HG03159 (cell line): ENCODE measurements at regions not wholly inside any gene's neighbourhood (a gene's known extent, or its start where the extent isn't known, plus 50 kb on each side); places are given as distances from the start of the nearest gene placed in this dataset.

Experiments used
- ATAC-seq: cut with Tn5 transposase; IDR thresholded peaks from one replicate; pipeline ENCODE4 v1.9.1; 2021; ENCODE audit warnings: mild to moderate bottlenecking, moderate library complexity; ENCODE audit not compliant: unreplicated experiment

DNA sequence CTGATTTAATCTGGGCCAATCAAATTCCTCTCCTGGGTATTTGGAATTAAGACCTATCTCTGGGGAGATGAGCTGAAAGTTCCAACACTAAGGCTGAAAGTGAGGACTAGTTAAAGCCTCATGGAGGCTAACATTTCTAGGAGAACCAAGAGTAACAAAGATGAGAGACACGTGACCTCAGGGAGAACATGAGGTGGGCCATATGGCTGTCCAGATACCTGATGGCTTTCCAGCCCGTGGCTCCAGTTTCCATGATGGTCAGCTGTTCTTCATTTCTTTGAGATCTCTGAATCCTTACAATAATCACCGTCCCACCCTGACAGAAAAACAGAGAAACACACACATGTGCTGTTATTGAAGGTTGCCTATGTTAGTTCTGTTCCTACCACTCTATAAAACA lies 66.1 kb downstream of the LEPR start:
- ATAC-seq: no peak

DNA sequence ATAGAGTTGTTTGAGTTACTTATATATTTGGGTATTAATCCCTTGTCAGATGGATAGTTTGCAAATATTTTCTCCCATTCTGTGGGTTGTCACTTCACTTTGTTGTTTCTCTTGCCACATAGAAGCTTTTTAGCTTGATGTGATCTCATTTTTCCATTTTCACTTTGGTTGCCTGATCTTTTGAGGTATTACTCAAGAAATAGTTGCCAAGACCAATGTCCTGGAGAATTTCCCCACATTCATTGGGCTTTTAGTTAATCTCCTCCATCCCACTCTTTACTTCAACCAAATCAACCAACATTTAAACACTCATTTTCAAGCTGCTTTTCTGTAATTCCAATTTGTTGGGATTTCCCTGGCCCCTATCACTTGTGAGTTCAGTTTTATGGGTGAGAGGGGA lies 69.0 kb downstream of the LEPR start:
- ATAC-seq: no peak

DNA sequence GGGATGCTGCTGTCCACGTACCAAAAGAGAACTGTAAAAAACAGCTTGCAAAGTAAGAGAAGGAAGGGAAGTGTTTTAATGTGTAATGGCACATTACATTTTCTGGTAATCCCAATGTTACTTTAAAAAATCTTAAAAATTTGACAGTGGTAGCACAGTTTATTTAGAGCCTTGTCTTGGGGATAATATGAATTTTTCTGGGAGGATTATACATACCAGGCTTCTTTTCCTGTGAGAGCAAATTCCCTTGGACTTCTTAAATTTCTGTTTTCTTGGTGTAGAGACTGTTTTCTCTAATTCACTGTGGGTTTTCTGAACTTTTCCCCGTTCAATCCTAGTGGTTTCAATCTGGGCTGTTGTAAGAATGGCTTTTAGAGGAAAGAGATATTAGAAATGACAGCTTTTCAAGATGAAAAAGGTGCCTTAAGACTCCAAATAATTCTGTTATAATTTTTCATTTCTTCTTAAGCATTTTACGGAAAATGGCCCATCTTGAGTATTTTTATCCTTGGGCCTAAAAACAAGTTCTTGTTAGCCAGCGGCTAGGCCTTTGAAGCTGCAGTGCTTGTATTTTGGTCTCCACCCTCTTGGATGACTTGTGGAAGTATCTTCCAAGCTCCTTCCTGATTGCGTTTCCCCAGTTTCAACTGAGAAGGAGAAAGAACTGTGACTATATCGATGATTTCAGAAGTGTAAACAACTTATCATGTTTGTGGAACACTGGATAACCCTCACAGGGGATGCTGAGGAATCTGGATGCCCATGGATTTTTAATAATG lies 70.0 kb downstream of the LEPR start:
- ATAC-seq: no peak

DNA sequence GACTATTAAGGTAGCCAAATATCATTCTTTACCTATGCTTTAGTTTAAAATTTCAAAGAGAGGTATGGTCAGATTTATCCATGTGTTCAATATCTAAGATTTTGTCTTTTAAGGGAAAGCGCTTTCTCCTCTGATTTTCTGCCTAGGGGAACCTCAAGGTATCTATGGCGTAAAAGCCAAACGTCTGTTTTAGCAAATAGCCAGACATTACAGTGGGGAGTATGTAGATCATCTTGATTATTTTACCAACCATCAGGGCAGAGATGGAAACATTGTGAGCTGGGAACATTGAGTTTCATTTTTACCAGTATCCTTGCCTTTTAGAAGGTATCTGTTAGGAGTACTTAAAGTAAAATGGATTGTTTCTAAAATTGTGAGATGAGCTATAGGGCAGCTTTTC lies 71.0 kb downstream of the LEPR start:
- ATAC-seq: no peak

DNA sequence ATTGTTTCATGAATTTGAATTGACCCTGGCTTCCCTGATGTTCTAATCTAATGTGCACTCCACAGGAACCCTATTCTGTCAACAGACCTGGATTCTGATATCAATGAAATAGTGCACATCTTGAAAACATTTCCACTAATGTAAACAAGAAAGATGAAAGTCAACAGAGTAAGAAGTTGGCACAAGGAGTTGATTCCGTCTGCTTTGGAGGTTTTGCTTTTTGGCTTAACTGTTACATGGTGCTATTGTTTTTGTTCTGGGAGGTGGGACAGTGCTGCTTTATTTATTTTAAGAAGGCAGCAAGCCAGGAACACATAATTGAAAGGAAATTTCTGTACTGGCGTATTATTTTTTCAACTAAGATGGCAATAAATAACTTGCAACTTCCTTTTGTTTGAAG lies 73.3 kb downstream of the LEPR start:
- ATAC-seq: no peak

- no peak for ATAC-seq
These were observed 74.2 kb downstream of the LEPR start for GRCh38 chr1:65494671-65495070.

GRCh38 chr1:65495137-65495536 lies 74.7 kb downstream of the LEPR start:
- no peak for ATAC-seq

- ATAC-seq: no peak
These were observed 76.9 kb downstream of the LEPR start for GRCh38 chr1:65497256-65497830.

GRCh38 chr1:65503427-65503826 lies 83.0 kb downstream of the LEPR start:
- ATAC-seq: no peak

GRCh38 chr1:65504263-65504662 lies 83.8 kb downstream of the LEPR start:
- no peak for ATAC-seq

GRCh38 chr1:65505547-65506300 lies 85.3 kb downstream of the LEPR start:
- no peak for ATAC-seq

DNA sequence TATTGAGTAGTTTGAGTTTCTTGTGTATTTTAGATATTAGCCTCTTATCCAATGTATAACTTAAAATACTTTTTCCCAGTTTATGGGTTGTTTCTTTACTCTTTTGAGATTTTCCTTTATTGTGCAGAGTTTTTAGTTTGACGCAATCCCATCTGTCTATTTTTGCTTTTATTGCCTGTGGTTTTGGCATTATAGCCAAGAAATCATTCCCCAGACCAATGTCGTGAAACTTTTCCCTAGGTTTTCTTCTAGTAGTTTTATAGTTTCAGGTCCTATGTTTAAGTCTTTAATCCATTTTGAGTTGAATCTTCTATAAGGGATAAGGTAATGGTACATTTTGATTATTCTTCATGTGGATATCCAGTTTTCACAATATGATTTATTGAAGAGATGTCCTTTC lies 87.6 kb downstream of the LEPR start:
- ATAC-seq: no peak

GRCh38 chr1:65509912-65510680 lies 89.6 kb downstream of the LEPR start:
- ATAC-seq: no peak

DNA sequence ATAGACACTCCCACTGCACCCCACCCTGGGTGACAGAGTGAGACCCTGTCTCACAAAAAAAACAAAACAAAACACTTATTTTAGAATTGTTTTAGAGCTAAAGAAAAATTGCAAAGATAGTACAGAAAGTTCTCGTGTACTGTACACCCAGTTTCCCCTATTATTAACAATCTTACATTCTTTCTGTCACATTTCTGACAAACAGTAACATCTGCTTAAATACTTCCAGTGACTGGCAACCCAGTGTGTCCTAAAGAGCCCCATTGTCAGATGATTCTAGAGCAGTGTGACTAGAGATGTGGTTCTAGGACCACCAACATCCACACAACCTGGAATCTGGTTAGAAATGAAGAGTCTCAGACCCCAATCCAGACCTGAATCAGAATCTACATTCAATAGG lies 90.5 kb downstream of the LEPR start:
- no peak for ATAC-seq

DNA sequence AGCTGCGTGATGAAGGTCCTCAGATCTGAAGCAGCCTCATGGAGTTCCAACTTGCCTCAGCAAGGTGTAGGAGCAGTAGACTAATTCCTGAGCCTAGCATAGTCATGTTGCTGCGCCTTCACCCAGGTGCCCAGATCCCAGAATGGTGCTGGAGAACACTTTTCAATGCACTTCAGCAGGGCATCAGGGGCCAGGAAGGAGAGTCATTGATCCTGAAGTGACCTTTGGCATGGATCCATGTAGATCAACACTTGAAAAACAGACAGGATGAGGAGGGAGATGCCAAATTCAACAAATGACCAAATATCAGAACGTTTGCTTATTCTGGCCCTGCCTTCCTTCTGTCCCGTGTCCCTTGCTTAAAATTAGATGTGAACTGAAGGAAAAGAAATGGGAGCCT lies 91.9 kb downstream of the LEPR start:
- ATAC-seq: no peak

DNA sequence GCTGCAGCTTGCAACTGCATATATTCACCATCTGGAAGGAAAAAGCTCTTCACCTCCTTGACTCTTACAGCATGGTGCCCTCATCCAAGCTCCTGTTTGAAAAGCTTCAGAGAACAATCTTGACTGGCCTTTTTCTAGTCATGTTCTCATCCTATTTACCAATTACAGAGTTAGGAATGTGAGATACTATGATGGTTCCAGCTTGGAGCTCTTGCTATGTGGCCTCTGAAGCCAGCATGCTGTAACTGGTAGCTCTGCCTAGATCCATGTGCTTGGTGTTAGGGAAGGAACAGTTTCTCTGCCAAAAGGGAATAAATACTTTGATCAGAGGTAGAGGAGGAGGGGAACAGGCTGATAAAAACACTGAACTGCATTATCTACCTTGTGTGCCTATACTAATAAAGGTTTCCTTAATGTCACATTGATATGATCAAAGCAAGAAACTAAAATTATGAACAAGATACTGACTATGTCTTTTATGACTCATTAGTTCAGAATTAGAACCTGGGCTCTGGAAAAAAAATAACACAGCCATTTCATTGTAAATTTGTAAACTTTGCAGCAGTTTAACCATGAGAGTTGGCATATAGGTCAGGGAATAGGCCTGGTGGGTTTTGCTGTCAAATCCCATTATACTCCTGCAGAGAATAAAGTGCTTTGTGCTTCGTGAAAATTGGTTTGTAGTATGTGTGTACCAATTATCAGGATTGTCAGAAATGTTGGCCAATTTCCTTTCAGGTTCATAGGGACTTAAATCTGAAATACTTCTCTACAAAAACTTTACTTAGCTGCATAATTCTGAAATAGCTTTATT lies 92.7 kb downstream of the LEPR start:
- ATAC-seq: no peak

- no peak for ATAC-seq
These were observed 93.6 kb downstream of the LEPR start for GRCh38 chr1:65514041-65514440.

DNA sequence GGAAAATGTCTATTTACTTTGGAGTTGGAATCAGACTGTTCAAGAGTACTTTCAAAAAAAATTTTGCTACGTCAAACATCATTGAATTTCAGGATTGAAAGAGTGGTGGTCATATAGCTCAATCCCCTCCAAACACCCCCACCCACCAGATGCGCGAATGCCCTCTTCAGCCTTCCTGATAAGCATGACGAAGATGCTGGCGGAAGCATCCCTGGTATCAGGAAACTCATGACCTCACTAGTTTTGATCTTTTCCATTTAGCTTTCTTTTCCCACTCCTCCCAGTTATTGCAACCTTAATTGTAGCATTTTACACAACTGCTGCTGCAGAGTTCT lies 104.4 kb downstream of the LEPR start:
- ATAC-seq: no peak

DNA sequence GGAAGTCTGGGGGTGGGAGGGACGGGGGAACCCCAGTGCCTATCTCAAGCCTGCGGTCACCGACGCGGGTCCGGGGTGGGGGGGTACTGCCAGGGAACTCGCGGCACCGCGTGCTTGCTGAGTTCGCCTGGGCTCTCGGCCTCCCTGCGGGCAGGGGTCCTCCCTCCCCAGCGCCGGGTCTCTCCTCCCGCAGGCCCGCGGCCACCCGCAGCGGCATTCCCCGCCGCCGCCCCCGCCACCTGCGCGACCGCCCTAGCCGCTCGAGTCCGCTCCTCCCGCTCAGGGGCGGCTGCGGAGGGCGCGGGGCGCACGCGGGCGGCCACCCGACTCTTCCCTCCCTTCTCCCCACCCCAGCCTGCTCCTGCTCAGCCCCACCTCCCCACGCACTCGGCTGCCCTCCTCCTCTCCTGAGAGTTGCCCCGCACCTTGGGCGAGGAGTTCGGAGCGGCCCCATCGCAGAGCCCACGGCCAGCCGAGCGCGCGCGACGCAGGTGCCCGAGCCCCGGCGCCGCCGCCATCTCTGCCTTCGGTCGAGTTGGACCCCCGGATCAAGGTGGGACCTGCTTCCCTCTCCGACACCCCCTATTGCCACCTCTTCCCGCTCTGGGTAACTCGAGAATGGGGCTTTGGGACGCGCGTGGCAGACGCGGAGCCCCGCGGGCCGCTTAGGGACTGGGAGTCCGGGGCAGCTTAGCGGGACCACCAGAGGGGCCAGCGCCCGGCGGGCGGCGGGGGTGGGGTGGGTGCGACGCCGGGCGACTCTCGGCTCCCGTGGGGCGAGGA lies 105.0 kb downstream of the LEPR start:
- ATAC-seq: no peak

GRCh38 chr1:65526049-65526556 lies 105.6 kb downstream of the LEPR start:
- ATAC-seq: no peak
